Neural cell (in vitro differentiated cells): ENCODE measurements at regions not wholly inside any gene's neighbourhood (a gene's known extent, or its start where the extent isn't known, plus 50 kb on each side); places are given as distances from the start of the nearest gene placed in this dataset.
"Not testable (repeated sequence)": the region's sequence is repeated elsewhere in the genome, so short reads cannot be mapped to it uniquely, and the experiment has no call there.

Experiments
- H2AFZ ChIP-seq: fragments of 200-600, 300-800 bp; sonication (generic), shearing (Covaris generic); 2 replicates; pipeline ENCODE4 v1.6.0; 2014; ENCODE audit warnings: low read depth, mild to moderate bottlenecking, antibody characterized with exemption, low read length, moderate library complexity
- H3F3A ChIP-seq: fragments of 200-600 bp; shearing (Covaris generic); 2 replicates; pipeline ENCODE4 v1.6.1; 2016; ENCODE audit warnings: mild to moderate bottlenecking, moderate library complexity, mixed read lengths, antibody characterized with exemption, low read length; ENCODE audit not compliant: insufficient read depth, poor library complexity, severe bottlenecking
- H3K27ac ChIP-seq: fragments of 200-600, 300-800 bp; sonication (generic), shearing (Covaris generic); 2 replicates; pipeline ENCODE4 v1.5.1; 2014; ENCODE audit warnings: mild to moderate bottlenecking, low read length, moderate library complexity
- H3K27me3 ChIP-seq: fragments of 300-800, 200-600 bp; sonication (generic), shearing (Covaris generic); 2 replicates; pipeline ENCODE4 v1.6.0; 2014; ENCODE audit warnings: mild to moderate bottlenecking, low read depth, low read length, moderate library complexity; ENCODE audit not compliant: insufficient read depth
- H3K36me3 ChIP-seq: fragments of 300-800, 200-600 bp; sonication (generic), shearing (Covaris generic); 2 replicates; pipeline ENCODE4 v1.5.1; 2014; ENCODE audit warnings: mild to moderate bottlenecking, antibody characterized with exemption, low read length, moderate library complexity; ENCODE audit not compliant: insufficient read depth
- H3K4me2 ChIP-seq: fragments of 300-800, 200-600 bp; sonication (generic), shearing (Covaris generic); 2 replicates; pipeline ENCODE4 v1.6.0; 2014; ENCODE audit warnings: mild to moderate bottlenecking, low read length
- H3K4me3 ChIP-seq: fragments of 300-800, 200-600 bp; sonication (generic), shearing (Covaris generic); 2 replicates; pipeline ENCODE4 v1.5.1; 2014; ENCODE audit warnings: mild to moderate bottlenecking, low read length, moderate library complexity
- H3K79me2 ChIP-seq: fragments of 200-600 bp; shearing (Covaris generic); replicated peaks from 2 replicates; pipeline ENCODE4 v1.6.0; 2014; ENCODE audit warnings: mild to moderate bottlenecking, low read length, moderate library complexity; ENCODE audit not compliant: insufficient read depth
- H3K9ac ChIP-seq: fragments of 300-800, 200-600 bp; sonication (generic), shearing (Covaris generic); 2 replicates; pipeline ENCODE4 v1.6.1; 2016; ENCODE audit warnings: mild to moderate bottlenecking, low read length, mixed read lengths
- H3K9me2 ChIP-seq: fragments of 200-600 bp; shearing (Covaris generic); 2 replicates; pipeline ENCODE4 v1.6.1; 2016; ENCODE audit warnings: mild to moderate bottlenecking, low read length, mixed read lengths; ENCODE audit not compliant: insufficient read depth
- H3K9me3 ChIP-seq: fragments of 200-600, 300-800 bp; sonication (generic), shearing (Covaris generic); 2 replicates; pipeline ENCODE4 v1.6.1; 2016; ENCODE audit warnings: mild to moderate bottlenecking, mixed run types, low read length, moderate library complexity, mixed read lengths
- H4K20me1 ChIP-seq: fragments of 200-600 bp; shearing (Covaris generic); 2 replicates; pipeline ENCODE4 v1.6.1; 2016; ENCODE audit warnings: mild to moderate bottlenecking, mixed run types; ENCODE audit not compliant: insufficient read depth
- CTCF ChIP-seq: fragments of 450-650 bp; IDR thresholded peaks from 2 replicates; pipeline ENCODE4 v1.5.1; 2014; ENCODE audit warnings: antibody characterized with exemption, mild to moderate bottlenecking, moderate library complexity; ENCODE audit not compliant: poor library complexity, severe bottlenecking
- EP300 ChIP-seq: fragments of 450-650 bp; conservative IDR thresholded peaks from 2 replicates; pipeline ENCODE4 v1.6.1; 2014; ENCODE audit warnings: antibody characterized with exemption, mild to moderate bottlenecking, moderate library complexity; ENCODE audit not compliant: poor library complexity, severe bottlenecking
- EZH2 ChIP-seq: fragments of 200-600, 300-800 bp; shearing (Covaris generic), sonication (generic); IDR thresholded peaks from 2 replicates; pipeline ENCODE4 v1.6.1; 2014; ENCODE audit warnings: antibody characterized with exemption, low read length, borderline replicate concordance, mild to moderate bottlenecking; ENCODE audit not compliant: insufficient read depth, poor library complexity, severe bottlenecking
- MXI1 ChIP-seq: fragments of 450-650 bp; conservative IDR thresholded peaks from 2 replicates; pipeline ENCODE4 v1.6.1; 2014; ENCODE audit warnings: antibody characterized with exemption, mild to moderate bottlenecking; ENCODE audit not compliant: poor library complexity, severe bottlenecking
- POLR2AphosphoS5 ChIP-seq: IDR thresholded peaks from 2 replicates; pipeline ENCODE4 v1.6.1; 2012
- RAD21 ChIP-seq: fragments of 450-650 bp; conservative IDR thresholded peaks from 2 replicates; pipeline ENCODE4 v1.6.1; 2014; ENCODE audit warnings: antibody characterized with exemption, mild to moderate bottlenecking, moderate library complexity
- SMC3 ChIP-seq: fragments of 450-650 bp; conservative IDR thresholded peaks from 2 replicates; pipeline ENCODE4 v1.6.1; 2014; ENCODE audit warnings: antibody characterized with exemption, mild to moderate bottlenecking, moderate library complexity; ENCODE audit not compliant: poor library complexity
- TAF1 ChIP-seq: IDR thresholded peaks from 2 replicates; pipeline ENCODE4 v1.6.1; 2012; ENCODE audit warnings: low read depth
- TF ChIP-seq, protein P1 (sequence below): IDR thresholded peaks from 2 replicates; pipeline ENCODE4 v1.6.1; 2012; ENCODE audit warnings: borderline replicate concordance

DNA sequence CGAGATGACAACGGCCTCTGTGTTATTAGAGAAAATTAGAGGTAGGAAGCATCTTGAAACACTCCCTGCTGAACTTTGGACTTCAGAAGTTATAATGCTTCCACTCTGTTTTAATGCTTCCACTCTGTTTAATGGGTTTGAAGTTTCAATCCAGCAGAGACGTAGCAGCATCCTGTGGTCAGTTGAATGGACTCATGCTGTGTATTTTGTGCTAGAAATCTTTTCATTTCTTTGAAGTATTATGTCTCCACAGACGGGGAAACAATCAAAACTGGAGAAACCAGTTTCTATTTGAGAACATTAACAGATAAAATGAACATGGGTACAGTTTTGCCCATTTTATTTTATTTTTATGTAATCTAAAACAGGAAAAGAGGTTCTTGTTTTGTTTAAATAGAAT, 1736.2 kb downstream of the SLITRK5 start:
- H2AFZ ChIP-seq = no peak overlapping the region
- no peaks in the 10 kb centered on the region for H3K9me2 ChIP-seq
- no peak overlapping the region for H3K27ac ChIP-seq
- TF ChIP-seq MXI1 (no peak), SMC3 (no peak), EZH2 (no peak), RAD21 (no peak), TAF1 (no peak), POLR2AphosphoS5 (peak; percentile 29), EP300 (no peak)
- H3K79me2 ChIP-seq = no peaks in the 10 kb centered on the region
- H3K27me3 ChIP-seq = no peaks in the 10 kb centered on the region
- H3K9me3 ChIP-seq = no peaks in the 10 kb centered on the region
- H3K9ac ChIP-seq = no peak overlapping the region
- no peaks in the 10 kb centered on the region for H4K20me1 ChIP-seq
- H3K36me3 ChIP-seq = no peaks in the 10 kb centered on the region
- no peak overlapping the region for H3K4me3 ChIP-seq
- no peak overlapping the region for H3K4me2 ChIP-seq
- no peaks in the 10 kb centered on the region for H3F3A ChIP-seq

- no peak overlapping the region for H2AFZ ChIP-seq
- no peak overlapping the region for H3K4me2 ChIP-seq
- H3K27me3 ChIP-seq = no peaks in the 10 kb centered on the region
- TF ChIP-seq TAF1 (no peak), EZH2 (no peak), EP300 (no peak), RAD21 (no peak), POLR2AphosphoS5 (no peak), MXI1 (no peak), SMC3 (no peak), CTCF (no peak)
- TF ChIP-seq, protein P1, sequence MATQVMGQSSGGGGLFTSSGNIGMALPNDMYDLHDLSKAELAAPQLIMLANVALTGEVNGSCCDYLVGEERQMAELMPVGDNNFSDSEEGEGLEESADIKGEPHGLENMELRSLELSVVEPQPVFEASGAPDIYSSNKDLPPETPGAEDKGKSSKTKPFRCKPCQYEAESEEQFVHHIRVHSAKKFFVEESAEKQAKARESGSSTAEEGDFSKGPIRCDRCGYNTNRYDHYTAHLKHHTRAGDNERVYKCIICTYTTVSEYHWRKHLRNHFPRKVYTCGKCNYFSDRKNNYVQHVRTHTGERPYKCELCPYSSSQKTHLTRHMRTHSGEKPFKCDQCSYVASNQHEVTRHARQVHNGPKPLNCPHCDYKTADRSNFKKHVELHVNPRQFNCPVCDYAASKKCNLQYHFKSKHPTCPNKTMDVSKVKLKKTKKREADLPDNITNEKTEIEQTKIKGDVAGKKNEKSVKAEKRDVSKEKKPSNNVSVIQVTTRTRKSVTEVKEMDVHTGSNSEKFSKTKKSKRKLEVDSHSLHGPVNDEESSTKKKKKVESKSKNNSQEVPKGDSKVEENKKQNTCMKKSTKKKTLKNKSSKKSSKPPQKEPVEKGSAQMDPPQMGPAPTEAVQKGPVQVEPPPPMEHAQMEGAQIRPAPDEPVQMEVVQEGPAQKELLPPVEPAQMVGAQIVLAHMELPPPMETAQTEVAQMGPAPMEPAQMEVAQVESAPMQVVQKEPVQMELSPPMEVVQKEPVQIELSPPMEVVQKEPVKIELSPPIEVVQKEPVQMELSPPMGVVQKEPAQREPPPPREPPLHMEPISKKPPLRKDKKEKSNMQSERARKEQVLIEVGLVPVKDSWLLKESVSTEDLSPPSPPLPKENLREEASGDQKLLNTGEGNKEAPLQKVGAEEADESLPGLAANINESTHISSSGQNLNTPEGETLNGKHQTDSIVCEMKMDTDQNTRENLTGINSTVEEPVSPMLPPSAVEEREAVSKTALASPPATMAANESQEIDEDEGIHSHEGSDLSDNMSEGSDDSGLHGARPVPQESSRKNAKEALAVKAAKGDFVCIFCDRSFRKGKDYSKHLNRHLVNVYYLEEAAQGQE = no peak
- H3F3A ChIP-seq = no peaks in the 10 kb centered on the region
- H4K20me1 ChIP-seq = no peaks in the 10 kb centered on the region
- no peaks in the 10 kb centered on the region for H3K9me3 ChIP-seq
- no peak overlapping the region for H3K4me3 ChIP-seq
- no peaks in the 10 kb centered on the region for H3K9me2 ChIP-seq
- H3K79me2 ChIP-seq = no peaks in the 10 kb centered on the region
- H3K27ac ChIP-seq = no peak overlapping the region
- no peak overlapping the region for H3K9ac ChIP-seq
- no peaks in the 10 kb centered on the region for H3K36me3 ChIP-seq
Observed at GRCh38 chr13:89432997-89433396, 1761.8 kb downstream of the SLITRK5 start.

DNA sequence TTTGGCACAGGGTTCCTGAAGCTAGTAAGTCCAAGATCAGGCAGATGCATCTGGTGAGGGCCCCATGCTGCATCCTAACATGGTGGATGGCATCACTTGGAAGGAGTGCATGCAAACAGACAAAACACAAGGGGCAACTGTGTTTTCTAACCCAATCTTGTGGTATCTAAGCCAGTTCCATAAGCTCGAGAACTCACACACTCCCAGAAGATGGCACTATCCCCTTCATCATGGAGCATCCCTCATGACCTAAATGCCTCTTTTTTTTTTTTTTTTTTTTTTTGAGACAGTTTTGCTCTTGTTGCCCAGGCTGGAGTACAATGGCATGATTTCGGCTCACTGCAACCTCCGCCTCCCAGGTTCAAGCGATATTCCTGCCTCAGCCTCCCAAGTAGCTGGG, 1763.5 kb downstream of the SLITRK5 start:
- H3K79me2 ChIP-seq, H3K4me2 ChIP-seq, H3K27ac ChIP-seq, H3K27me3 ChIP-seq, H3F3A ChIP-seq, H3K9me2 ChIP-seq, H4K20me1 ChIP-seq, H3K9me3 ChIP-seq, H2AFZ ChIP-seq, H3K9ac ChIP-seq, H3K4me3 ChIP-seq, H3K36me3 ChIP-seq: not testable (repeated sequence)
